Tibial nerve (tissue), 4 donors: ENCODE measurements at regions not wholly inside any gene's neighbourhood (a gene's known extent, or its start where the extent isn't known, plus 50 kb on each side); places are given as distances from the start of the nearest gene placed in this dataset.

Source experiments
- DNase-seq, 2 donors: peaks; one replicate each; pipeline ENCODE4 v3.0.0-alpha.2; 2019; ENCODE audit warnings: low spot score in 2 of 2
- H3K27ac ChIP-seq, 4 donors: fragments of 200-600 bp; sonication (generic) in 3 of 4; one replicate each; pipeline ENCODE4 v1.5.1; 2017 to 2019; ENCODE audit warnings: mild to moderate bottlenecking in 1 of 4
- H3K27me3 ChIP-seq, 2 donors: fragments of 200-600 bp; sonication (generic) in 1 of 2; one replicate each; pipeline versions ENCODE4 v1.5.1 to v1.6.0; 2017 to 2019
- H3K36me3 ChIP-seq, 3 donors: fragments of 200-600 bp; sonication (generic); one replicate each; pipeline ENCODE4 v1.5.1; 2018 to 2019
- H3K4me1 ChIP-seq, 4 donors: fragments of 200-600 bp; sonication (generic) in 3 of 4; one replicate each; pipeline ENCODE4 v1.5.1; 2017 to 2019
- H3K4me3 ChIP-seq, 4 donors: fragments of 200-600 bp; sonication (generic) in 3 of 4; one replicate each; pipeline ENCODE4 v1.5.1; 2017 to 2019; ENCODE audit warnings: mild to moderate bottlenecking in 1 of 4, moderate library complexity in 1 of 4
- H3K9me3 ChIP-seq, 4 donors: fragments of 200-600 bp; sonication (generic) in 3 of 4; one replicate each; pipeline ENCODE4 v1.5.1; 2017 to 2019
- CTCF ChIP-seq, 5 experiments: fragments of 200-600 bp in 3 of 5; fragments of 450-650 bp in 2 of 5; sonication (generic) in 3 of 5; IDR thresholded peaks; one replicate each; pipeline ENCODE4 v1.5.1; 2016 to 2019; ENCODE audit warnings: antibody characterized with exemption in 5 of 5, mild to moderate bottlenecking in 3 of 5, moderate library complexity in 2 of 5
- EP300 ChIP-seq, 2 donors: sonication (generic); formaldehyde crosslinking; IDR thresholded peaks; one replicate each; pipeline ENCODE4 v1.6.1; 2017; ENCODE audit warnings: antibody characterized with exemption in 2 of 2, mild to moderate bottlenecking in 1 of 2
- POLR2A ChIP-seq, 2 donors: fragments of 450-650 bp; IDR thresholded peaks; one replicate each; pipeline ENCODE4 v1.6.1; 2017; ENCODE audit warnings: antibody characterized with exemption in 2 of 2, mild to moderate bottlenecking in 2 of 2, moderate library complexity in 2 of 2
- WGBS, 2 donors: methylation state at CpG; one replicate each; pipeline ENCODE4 v1.1.5; 2018; 5-methylcytosine and 5-hydroxymethylcytosine counted together

DNA sequence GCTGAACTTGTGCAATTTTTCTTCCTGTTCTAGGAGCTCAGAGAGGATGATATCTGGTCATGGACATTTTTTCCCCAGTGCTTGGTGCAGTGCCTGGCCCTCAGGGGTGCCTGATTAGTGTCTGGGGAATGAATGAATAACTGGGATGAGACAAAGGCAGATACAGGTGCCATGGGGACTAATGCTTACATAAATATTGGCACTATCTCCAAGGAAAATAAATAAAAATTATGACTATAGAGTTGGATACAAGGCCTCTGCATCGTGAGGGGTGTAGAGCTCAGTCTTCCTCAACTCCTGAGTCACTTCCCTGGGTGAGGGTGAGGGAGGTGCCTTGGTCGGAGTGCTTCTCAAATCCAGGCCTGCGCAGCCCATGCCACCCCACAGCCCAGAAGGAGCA, 188.6 kb downstream of the KCNA5 start:
- peaks cover 0 to 12% (median 0%) of the 10 kb centered on the region in 4 donors for H3K9me3 ChIP-seq
- H3K4me3 ChIP-seq = no peak overlapping the region
- 85 to 90% methylated on average over 3 of the region's 3 CpGs for WGBS, 2 donors
- TF ChIP-seq EP300 (IDR thresholded peaks at IDR 0.05) (no peak), POLR2A (IDR thresholded peaks at IDR 0.05) (no peak), CTCF (IDR thresholded peaks at IDR 0.05) (no peak)
- no peak overlapping the region for H3K27ac ChIP-seq
- H3K27me3 ChIP-seq = no peaks in the 10 kb centered on the region
- DNase-seq = no peak
- H3K4me1 ChIP-seq = no peaks in the 10 kb centered on the region
- H3K36me3 ChIP-seq = no peaks in the 10 kb centered on the region

- DNase-seq = no peak
- no peak overlapping the region for H3K27ac ChIP-seq
- no peaks in the 10 kb centered on the region for H3K36me3 ChIP-seq
- H3K4me3 ChIP-seq = no peak overlapping the region
- WGBS, 2 donors = 60 to 63% methylated on average over 14 of the region's 14 CpGs
- H3K27me3 ChIP-seq = no peaks in the 10 kb centered on the region
- H3K9me3 ChIP-seq = peaks cover 0 to 7% (median 0%) of the 10 kb centered on the region in 4 donors
- no peaks in the 10 kb centered on the region for H3K4me1 ChIP-seq
- no peak for TF ChIP-seq POLR2A (IDR thresholded peaks at IDR 0.05)
- no peak for TF ChIP-seq EP300 (IDR thresholded peaks at IDR 0.05)
- no peak for TF ChIP-seq CTCF (IDR thresholded peaks at IDR 0.05)
Measured at GRCh38 chr12:5232826-5233500, 189.3 kb downstream of the KCNA5 start.

DNA sequence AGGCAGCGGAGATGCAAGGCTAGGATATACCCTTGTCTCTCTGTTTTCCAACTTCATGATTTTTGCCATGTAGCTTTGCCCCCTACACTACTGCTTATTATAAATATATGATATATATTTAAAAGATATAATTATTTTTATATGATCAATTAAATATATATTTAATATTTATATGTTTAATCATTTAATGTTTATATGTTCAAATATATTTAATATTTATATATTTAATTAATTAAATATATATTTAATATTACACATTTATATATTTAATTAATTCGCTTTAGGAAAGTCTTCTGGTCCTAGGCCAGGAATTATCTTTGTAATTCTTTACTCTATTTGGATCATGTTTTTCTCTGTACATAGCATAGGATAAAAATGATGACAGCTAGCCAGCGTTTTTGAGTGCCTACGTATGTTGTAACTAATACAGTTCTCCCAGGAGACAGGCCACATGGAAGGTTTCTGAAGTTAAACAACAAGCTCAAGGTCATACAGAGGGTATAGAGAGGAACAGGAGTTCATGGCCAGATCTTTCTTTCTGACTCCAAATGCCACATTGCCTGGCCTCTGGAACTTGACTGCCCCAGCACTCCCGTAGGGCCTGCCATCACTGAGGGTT, 192.5 kb downstream of the KCNA5 start:
- no peak for DNase-seq
- 82 to 84% methylated on average over 5 of the region's 5 CpGs for WGBS, 2 donors
- Histone ChIP-seq H3K9me3 (no peaks in the 10 kb centered on the region), H3K4me1 (no peaks in the 10 kb centered on the region), H3K27ac (no peak overlapping the region), H3K36me3 (no peaks in the 10 kb centered on the region), H3K4me3 (no peak overlapping the region), H3K27me3 (no peaks in the 10 kb centered on the region)
- TF ChIP-seq POLR2A (IDR thresholded peaks at IDR 0.05) = no peak
- no peak for TF ChIP-seq CTCF (IDR thresholded peaks at IDR 0.05)
- TF ChIP-seq EP300 (IDR thresholded peaks at IDR 0.05) = no peak

GRCh38 chr12:5242440-5242839, 189.5 kb upstream of the NTF3 start:
- Histone ChIP-seq H3K27me3 (no peaks in the 10 kb centered on the region), H3K9me3 (no peaks in the 10 kb centered on the region), H3K4me3 (no peak overlapping the region), H3K4me1 (peaks cover 0 to 3% (median 0%) of the 10 kb centered on the region in 4 donors), H3K27ac (no peak overlapping the region), H3K36me3 (no peaks in the 10 kb centered on the region)
- DNase-seq = no peak
- 86 to 87% methylated on average over 7 of the region's 7 CpGs for WGBS, 2 donors
- TF ChIP-seq EP300 (IDR thresholded peaks at IDR 0.05) (no peak), CTCF (IDR thresholded peaks at IDR 0.05) (no peak), POLR2A (IDR thresholded peaks at IDR 0.05) (no peak)

DNA sequence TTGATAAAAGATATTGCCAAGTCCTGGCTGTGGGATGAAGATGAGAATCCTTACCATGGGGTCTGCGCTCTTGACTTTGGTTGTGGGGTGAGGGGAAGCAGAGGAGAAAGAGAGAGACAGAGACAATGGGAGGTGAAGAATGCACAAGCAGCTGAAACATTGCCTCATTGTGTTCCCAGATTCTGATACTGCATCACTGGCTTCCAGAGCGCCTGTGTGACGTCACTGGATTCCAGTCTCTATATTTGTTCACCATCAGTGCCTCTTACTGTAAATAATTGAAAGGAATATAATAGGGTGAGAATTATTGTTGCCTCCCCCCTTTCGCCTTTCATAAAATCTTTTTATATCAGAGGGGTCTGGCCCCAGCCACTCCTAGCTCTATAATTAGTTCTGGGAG, 188.9 kb upstream of the NTF3 start:
- peaks cover 0 to 3% (median 0%) of the 10 kb centered on the region in 4 donors for H3K4me1 ChIP-seq
- no peaks in the 10 kb centered on the region for H3K9me3 ChIP-seq
- H3K4me3 ChIP-seq = no peak overlapping the region
- TF ChIP-seq POLR2A (IDR thresholded peaks at IDR 0.05) (no peak), CTCF (IDR thresholded peaks at IDR 0.05) (no peak), EP300 (IDR thresholded peaks at IDR 0.05) (no peak)
- no peak for DNase-seq
- no peak overlapping the region for H3K27ac ChIP-seq
- H3K27me3 ChIP-seq = no peaks in the 10 kb centered on the region
- H3K36me3 ChIP-seq = no peaks in the 10 kb centered on the region
- 60 to 62% methylated on average over 4 of the region's 4 CpGs for WGBS, 2 donors
